ENCODE measurements at regions not wholly inside any gene's neighbourhood (a gene's known extent, or its start where the extent isn't known, plus 50 kb on each side); places are given as distances from the start of the nearest gene placed in this dataset.

DNA sequence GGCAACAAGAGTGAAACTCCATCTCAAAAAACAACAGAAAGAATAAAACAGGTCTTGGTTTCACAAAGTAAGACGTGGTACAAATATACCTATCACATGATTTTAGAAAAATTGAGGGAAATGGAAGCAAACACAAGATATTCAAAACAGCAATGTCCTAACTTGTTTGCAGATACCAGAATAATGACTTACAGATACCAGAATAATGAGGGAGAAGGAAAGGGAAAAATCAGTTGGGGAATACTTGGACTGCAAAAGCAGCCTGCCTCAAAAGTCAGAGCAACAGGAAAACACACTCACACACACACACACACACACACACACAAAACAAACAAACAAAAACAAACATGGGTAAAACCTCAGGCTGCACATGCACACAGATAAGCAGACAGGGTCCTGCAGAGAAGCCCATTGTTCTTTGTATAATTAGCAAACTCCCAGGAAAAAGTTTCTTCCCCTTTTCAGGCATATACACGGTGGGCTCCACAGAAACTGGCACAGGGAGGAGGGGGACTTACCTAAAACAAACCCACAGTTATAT, 65.7 kb upstream of the CAPRIN2 start:
- no peaks in the 10 kb centered on the region for H3K9me3 ChIP-seq (ENCODE audit: insufficient read depth, low read depth, low read length)
- H3K79me2 ChIP-seq (ENCODE audit: insufficient read depth, low read length): no peaks in the 10 kb centered on the region
- no peaks in the 10 kb centered on the region for H4K20me1 ChIP-seq (ENCODE audit: insufficient read depth, low read length)
- DNase-seq (ENCODE audit: low read depth) (no peak), FAIRE-seq (no peak)
- Mint-ChIP-seq H3K36me3 (ENCODE audit: low read depth, unreplicated experiment) (no peaks in the 10 kb centered on the region), H3K27ac (ENCODE audit: unreplicated experiment) (no peak overlapping the region), H3K9me3 (ENCODE audit: unreplicated experiment) (peaks cover 2% of the 10 kb centered on the region), H3K4me1 (ENCODE audit: low read depth, unreplicated experiment) (peaks cover 8% of the 10 kb centered on the region), H3K4me3 (ENCODE audit: unreplicated experiment) (no peak overlapping the region), H3K27me3 (ENCODE audit: low read depth, unreplicated experiment) (peaks cover 18% of the 10 kb centered on the region)
- H3K4me1 ChIP-seq (ENCODE audit: insufficient read depth, low read length): peaks cover 7% of the 10 kb centered on the region
- H3K9ac ChIP-seq (ENCODE audit: low read length): no peak overlapping the region
- H3K4me2 ChIP-seq (ENCODE audit: low read length): no peak overlapping the region
- H3K27ac ChIP-seq (ENCODE audit: low read depth, low read length): no peak overlapping the region
- H2AFZ ChIP-seq (ENCODE audit: low read depth, low read length): no peak overlapping the region
- H3K36me3 ChIP-seq (ENCODE audit: insufficient read depth, low read length): no peaks in the 10 kb centered on the region
- H3K27me3 ChIP-seq (ENCODE audit: insufficient read depth, low read length): no peaks in the 10 kb centered on the region
- TF ChIP-seq CTCF (IDR thresholded peaks at IDR 0.05; ENCODE audit: insufficient read depth, low read depth, low read length) (no peak), EZH2 (IDR thresholded peaks at IDR 0.05; ENCODE audit: insufficient read depth, low read length) (no peak)
- no peak overlapping the region for H3K4me3 ChIP-seq (ENCODE audit: insufficient read depth, low read depth, low read length)

DNA sequence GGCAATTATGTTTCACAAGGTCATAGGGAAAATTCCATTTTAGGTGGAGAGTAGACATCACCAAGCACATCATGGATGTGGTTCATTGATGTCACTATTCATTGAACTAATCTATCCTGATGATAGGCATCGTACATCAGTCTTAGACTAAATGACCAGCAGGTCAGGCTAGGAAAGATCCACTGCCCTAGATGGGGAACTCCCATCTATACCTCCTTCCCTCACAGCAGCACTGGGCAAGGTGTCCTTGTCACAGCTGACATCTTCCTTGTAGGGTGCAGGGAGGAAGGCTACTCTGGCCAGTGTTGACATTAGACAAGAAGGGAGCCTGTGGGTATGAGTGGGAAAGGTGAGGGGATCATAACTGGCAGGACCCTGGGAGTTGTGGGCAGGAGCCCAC, 63.8 kb upstream of the CAPRIN2 start:
- H3K4me1 Mint-ChIP-seq (ENCODE audit: low read depth, unreplicated experiment): peaks cover 8% of the 10 kb centered on the region
- FAIRE-seq: no peak
- H3K27ac Mint-ChIP-seq (ENCODE audit: unreplicated experiment): no peak overlapping the region
- TF ChIP-seq EZH2 (IDR thresholded peaks at IDR 0.05; ENCODE audit: insufficient read depth, low read length) (no peak), CTCF (IDR thresholded peaks at IDR 0.05; ENCODE audit: insufficient read depth, low read depth, low read length) (no peak)
- H3K4me2 ChIP-seq (ENCODE audit: low read length): no peak overlapping the region
- H3K4me3 Mint-ChIP-seq (ENCODE audit: unreplicated experiment): no peak overlapping the region
- H3K27me3 Mint-ChIP-seq (ENCODE audit: low read depth, unreplicated experiment): peaks cover 4% of the 10 kb centered on the region
- no peaks in the 10 kb centered on the region for H3K36me3 ChIP-seq (ENCODE audit: insufficient read depth, low read length)
- H3K9me3 ChIP-seq (ENCODE audit: insufficient read depth, low read depth, low read length): no peaks in the 10 kb centered on the region
- H3K36me3 Mint-ChIP-seq (ENCODE audit: low read depth, unreplicated experiment): no peaks in the 10 kb centered on the region
- DNase-seq (ENCODE audit: low read depth): no peak
- no peak overlapping the region for H2AFZ ChIP-seq (ENCODE audit: low read depth, low read length)
- H3K27me3 ChIP-seq (ENCODE audit: insufficient read depth, low read length): no peaks in the 10 kb centered on the region
- no peaks in the 10 kb centered on the region for H3K79me2 ChIP-seq (ENCODE audit: insufficient read depth, low read length)
- no peak overlapping the region for H3K9ac ChIP-seq (ENCODE audit: low read length)
- no peak overlapping the region for H3K27ac ChIP-seq (ENCODE audit: low read depth, low read length)
- peaks cover 7% of the 10 kb centered on the region for H3K4me1 ChIP-seq (ENCODE audit: insufficient read depth, low read length)
- H3K4me3 ChIP-seq (ENCODE audit: insufficient read depth, low read depth, low read length): no peak overlapping the region
- no peaks in the 10 kb centered on the region for H4K20me1 ChIP-seq (ENCODE audit: insufficient read depth, low read length)
- no peaks in the 10 kb centered on the region for H3K9me3 Mint-ChIP-seq (ENCODE audit: unreplicated experiment)

- no peak for TF ChIP-seq CTCF (IDR thresholded peaks at IDR 0.05; ENCODE audit: insufficient read depth, low read depth, low read length)
- no peak for TF ChIP-seq EZH2 (IDR thresholded peaks at IDR 0.05; ENCODE audit: insufficient read depth, low read length)
- Histone ChIP-seq H3K27ac (ENCODE audit: low read depth, low read length) (no peak overlapping the region), H3K36me3 (ENCODE audit: insufficient read depth, low read length) (no peaks in the 10 kb centered on the region), H3K9ac (ENCODE audit: low read length) (no peak overlapping the region), H3K4me3 (ENCODE audit: insufficient read depth, low read depth, low read length) (no peak overlapping the region), H3K4me1 (ENCODE audit: insufficient read depth, low read length) (no peaks in the 10 kb centered on the region), H2AFZ (ENCODE audit: low read depth, low read length) (no peak overlapping the region), H3K79me2 (ENCODE audit: insufficient read depth, low read length) (no peaks in the 10 kb centered on the region), H3K4me2 (ENCODE audit: low read length) (no peak overlapping the region), H3K9me3 (ENCODE audit: insufficient read depth, low read depth, low read length) (no peaks in the 10 kb centered on the region), H3K27me3 (ENCODE audit: insufficient read depth, low read length) (no peaks in the 10 kb centered on the region), H4K20me1 (ENCODE audit: insufficient read depth, low read length) (no peaks in the 10 kb centered on the region)
- DNase-seq (ENCODE audit: low read depth) (no peak), FAIRE-seq (no peak)
- Mint-ChIP-seq H3K27ac (ENCODE audit: unreplicated experiment) (peak overlapping the region; percentile 77), H3K4me1 (ENCODE audit: low read depth, unreplicated experiment) (peaks cover 7% of the 10 kb centered on the region), H3K36me3 (ENCODE audit: low read depth, unreplicated experiment) (no peaks in the 10 kb centered on the region), H3K27me3 (ENCODE audit: low read depth, unreplicated experiment) (peaks cover 4% of the 10 kb centered on the region), H3K9me3 (ENCODE audit: unreplicated experiment) (no peaks in the 10 kb centered on the region), H3K4me3 (ENCODE audit: unreplicated experiment) (no peak overlapping the region)
These were observed 62.2 kb upstream of the CAPRIN2 start for GRCh38 chr12:30816742-30817465.
